SK-N-SH (cell line): ENCODE measurements at regions not wholly inside any gene's neighbourhood (a gene's known extent, or its start where the extent isn't known, plus 50 kb on each side); places are given as distances from the start of the nearest gene placed in this dataset.

ENCODE experiments used
- TCF12 ChIP-seq: IDR thresholded peaks from 2 replicates; pipeline ENCODE4 v1.4.0; 2012
- TF ChIP-seq, protein P1 (sequence below): fragments of 200-600 bp; sonication (generic); IDR thresholded peaks from 2 replicates; pipeline ENCODE4 v1.6.1; 2017; ENCODE audit warnings: antibody characterized with exemption, mild to moderate bottlenecking, moderate library complexity

DNA sequence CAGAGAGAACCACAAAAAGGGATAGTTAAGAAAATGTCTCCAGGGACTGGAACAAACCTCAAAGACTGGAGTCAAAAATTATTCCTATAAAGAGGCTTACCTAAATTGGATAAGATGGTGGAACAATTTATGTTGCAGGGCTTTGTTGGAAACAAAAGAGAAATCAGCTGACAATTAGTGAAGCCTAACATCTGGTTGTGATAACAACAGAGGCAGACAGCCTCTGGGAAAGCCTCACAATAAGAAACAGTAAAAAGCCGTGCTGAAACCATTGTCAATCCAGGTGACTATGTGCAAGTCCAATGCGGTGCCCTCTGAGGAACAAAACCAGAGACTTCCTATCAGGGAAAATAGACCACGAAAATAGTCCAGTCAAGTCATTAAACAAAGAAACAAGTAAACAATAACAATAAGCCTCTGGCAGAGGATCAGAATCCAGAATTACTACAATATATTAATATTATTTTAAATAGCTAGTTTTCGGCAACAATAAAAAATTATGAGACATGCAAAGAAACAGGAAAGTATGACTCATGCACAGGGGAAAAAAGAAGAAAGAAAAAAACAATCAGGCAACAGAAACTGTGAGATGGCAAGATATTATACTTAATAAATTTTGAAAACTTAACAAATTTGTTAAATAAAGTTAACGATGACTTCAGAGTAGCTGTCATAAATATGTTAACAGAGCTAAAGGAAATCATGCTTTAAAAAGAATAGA, 99.7 kb upstream of the RXFP2 start:
- TF ChIP-seq, protein P1, sequence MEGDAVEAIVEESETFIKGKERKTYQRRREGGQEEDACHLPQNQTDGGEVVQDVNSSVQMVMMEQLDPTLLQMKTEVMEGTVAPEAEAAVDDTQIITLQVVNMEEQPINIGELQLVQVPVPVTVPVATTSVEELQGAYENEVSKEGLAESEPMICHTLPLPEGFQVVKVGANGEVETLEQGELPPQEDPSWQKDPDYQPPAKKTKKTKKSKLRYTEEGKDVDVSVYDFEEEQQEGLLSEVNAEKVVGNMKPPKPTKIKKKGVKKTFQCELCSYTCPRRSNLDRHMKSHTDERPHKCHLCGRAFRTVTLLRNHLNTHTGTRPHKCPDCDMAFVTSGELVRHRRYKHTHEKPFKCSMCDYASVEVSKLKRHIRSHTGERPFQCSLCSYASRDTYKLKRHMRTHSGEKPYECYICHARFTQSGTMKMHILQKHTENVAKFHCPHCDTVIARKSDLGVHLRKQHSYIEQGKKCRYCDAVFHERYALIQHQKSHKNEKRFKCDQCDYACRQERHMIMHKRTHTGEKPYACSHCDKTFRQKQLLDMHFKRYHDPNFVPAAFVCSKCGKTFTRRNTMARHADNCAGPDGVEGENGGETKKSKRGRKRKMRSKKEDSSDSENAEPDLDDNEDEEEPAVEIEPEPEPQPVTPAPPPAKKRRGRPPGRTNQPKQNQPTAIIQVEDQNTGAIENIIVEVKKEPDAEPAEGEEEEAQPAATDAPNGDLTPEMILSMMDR, result no peak
- TF ChIP-seq TCF12, result peak; percentile 30; the same call in 1 of the 2 replicates
